ENCODE measurements at regions not wholly inside any gene's neighbourhood (a gene's known extent, or its start where the extent isn't known, plus 50 kb on each side); places are given as distances from the start of the nearest gene placed in this dataset.

DNA sequence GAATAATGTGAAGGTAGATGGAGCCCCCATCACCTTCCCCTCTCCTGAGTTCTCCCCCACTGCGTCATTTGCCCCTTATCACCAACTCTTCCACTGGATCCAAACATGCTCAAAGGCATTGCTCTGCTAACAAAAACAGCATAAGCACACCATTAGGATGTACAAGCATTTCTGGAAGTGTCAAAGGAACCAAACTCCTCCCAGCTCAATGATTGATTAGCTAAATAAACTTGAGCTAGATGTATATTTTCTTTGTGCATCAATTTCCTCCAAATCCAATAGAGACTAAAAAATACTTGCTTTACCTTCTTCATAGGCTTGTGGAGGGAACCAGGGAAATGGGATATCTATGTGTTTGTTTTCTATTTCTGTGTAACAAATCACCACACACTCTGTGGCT is 248.4 kb upstream of the JARID2 start:
- TF ChIP-seq, protein P1, sequence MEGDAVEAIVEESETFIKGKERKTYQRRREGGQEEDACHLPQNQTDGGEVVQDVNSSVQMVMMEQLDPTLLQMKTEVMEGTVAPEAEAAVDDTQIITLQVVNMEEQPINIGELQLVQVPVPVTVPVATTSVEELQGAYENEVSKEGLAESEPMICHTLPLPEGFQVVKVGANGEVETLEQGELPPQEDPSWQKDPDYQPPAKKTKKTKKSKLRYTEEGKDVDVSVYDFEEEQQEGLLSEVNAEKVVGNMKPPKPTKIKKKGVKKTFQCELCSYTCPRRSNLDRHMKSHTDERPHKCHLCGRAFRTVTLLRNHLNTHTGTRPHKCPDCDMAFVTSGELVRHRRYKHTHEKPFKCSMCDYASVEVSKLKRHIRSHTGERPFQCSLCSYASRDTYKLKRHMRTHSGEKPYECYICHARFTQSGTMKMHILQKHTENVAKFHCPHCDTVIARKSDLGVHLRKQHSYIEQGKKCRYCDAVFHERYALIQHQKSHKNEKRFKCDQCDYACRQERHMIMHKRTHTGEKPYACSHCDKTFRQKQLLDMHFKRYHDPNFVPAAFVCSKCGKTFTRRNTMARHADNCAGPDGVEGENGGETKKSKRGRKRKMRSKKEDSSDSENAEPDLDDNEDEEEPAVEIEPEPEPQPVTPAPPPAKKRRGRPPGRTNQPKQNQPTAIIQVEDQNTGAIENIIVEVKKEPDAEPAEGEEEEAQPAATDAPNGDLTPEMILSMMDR (IDR thresholded peaks at IDR 0.05 in 4 of 5, conservative IDR thresholded peaks at IDR 0.05 in 1 of 5) = no peak
- TF ChIP-seq POLR2A (IDR thresholded peaks at IDR 0.05) = no peak
